ENCODE measurements at regions not wholly inside any gene's neighbourhood (a gene's known extent, or its start where the extent isn't known, plus 50 kb on each side); places are given as distances from the start of the nearest gene placed in this dataset.

DNA sequence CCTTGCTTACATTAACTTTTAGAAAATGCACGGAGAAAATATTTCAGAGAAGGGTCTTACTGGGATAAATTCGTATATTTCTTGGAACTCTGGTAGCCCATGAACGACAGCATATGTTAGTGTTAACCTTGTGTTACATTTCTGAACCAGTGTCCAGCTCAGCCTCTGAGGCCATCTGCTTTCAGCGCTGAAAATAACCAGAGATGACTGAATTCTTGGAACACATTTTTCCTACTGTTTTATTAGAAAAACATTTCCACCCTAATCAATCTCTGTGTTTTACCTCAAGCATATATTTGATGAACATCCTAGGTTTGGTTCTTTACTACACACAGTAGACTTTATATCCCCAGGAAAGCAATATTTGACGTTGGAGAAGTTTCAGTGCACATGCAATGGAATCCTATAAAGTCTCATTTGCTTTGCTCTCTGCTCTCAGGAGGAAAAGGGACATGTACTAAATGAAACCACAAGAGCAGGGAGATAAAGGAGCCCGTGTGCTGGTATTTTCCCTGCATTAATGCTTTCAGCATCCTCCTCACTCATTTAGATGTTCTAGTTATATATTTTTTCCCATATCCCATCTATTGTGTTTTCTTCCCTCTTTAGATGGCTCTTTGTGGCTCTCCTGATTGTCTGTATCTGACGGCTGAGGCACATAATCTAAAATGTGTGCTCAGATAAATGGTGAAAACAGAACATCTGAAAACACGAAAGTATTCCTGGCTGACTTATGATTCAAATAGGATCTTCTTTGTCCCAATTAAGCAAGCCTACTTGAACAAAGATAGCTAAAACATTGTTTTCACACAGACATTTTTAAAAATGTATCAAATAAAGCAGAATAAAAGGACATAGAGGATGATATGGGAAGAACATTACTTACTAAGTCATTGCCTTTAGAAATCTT is 151.7 kb upstream of the KCNMB2 start:
- TF ChIP-seq, protein P1, sequence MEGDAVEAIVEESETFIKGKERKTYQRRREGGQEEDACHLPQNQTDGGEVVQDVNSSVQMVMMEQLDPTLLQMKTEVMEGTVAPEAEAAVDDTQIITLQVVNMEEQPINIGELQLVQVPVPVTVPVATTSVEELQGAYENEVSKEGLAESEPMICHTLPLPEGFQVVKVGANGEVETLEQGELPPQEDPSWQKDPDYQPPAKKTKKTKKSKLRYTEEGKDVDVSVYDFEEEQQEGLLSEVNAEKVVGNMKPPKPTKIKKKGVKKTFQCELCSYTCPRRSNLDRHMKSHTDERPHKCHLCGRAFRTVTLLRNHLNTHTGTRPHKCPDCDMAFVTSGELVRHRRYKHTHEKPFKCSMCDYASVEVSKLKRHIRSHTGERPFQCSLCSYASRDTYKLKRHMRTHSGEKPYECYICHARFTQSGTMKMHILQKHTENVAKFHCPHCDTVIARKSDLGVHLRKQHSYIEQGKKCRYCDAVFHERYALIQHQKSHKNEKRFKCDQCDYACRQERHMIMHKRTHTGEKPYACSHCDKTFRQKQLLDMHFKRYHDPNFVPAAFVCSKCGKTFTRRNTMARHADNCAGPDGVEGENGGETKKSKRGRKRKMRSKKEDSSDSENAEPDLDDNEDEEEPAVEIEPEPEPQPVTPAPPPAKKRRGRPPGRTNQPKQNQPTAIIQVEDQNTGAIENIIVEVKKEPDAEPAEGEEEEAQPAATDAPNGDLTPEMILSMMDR (IDR thresholded peaks at IDR 0.05), result no peak
- TF ChIP-seq POLR2AphosphoS5 (IDR thresholded peaks at IDR 0.05) (peak in 3 of 4 donors; percentile 24 to 70 (median 70)), EP300 (IDR thresholded peaks at IDR 0.05) (peak in 1 of 4 donors; percentile 29)
